ENCODE measurements at regions not wholly inside any gene's neighbourhood (a gene's known extent, or its start where the extent isn't known, plus 50 kb on each side); places are given as distances from the start of the nearest gene placed in this dataset.
"Not testable (repeated sequence)": the region's sequence is repeated elsewhere in the genome, so short reads cannot be mapped to it uniquely, and the experiment has no call there.

DNA sequence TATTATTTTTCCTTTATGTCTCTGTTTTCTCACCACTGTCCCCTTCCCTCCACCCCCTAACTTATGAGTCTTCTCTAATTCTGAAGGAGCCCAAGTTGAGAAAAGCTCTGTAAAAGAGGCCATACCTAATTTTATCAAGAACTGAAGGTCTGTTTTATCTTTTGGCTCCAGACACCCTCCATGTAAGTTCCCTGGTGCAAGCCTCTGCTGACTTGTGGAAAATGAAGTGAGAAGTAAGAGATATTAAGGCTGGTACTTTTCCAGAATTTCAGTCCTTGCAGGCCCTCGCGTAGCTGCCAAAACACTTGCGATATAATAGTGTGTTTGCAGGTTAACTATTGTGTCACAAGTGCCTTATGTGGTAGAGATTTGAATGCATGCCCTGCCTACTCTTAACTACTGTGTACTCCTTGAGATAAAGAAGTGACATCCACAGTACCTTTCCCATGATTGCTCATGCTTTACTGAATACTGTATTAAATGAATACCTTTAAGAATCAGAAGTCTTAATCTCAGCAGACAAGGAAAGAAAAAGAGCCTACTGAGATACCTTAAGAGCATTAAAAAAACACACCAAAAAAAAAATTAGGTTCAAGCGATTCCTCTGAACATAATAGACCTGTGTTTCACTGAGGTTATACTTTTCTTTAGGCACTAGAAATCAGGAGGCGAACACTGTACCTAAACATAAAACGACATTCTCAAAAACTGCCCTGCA is 143.6 kb upstream of the ZNF184 start:
- no peak for DNase-seq (ENCODE audit: low spot score)
- in situ Hi-C loops (cut with HindIII; ENCODE audit: low sequenced_read_pairs): loop anchor here (25.0 kb wide), 1 partner anchor 104 kb away; no protein-coding TSS in a partner anchor

DNA sequence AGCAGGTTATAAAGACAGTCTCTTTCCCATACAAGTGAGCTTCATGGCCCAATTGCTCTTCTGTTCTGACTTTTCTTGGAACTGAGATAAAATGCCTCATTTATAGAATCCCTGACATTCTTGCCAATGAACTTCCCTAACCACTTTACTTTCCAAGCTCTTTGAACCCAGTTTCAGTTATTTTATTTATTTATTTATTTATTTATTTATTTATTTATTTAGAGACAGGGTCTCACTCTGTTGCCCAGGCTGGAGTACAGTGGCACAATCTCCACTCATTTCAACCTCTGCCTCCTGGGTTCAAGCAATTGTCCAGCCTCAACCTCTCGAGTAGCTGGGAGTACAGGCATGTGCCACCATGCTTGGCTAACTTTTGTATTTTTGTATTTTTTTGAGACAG is 138.5 kb upstream of the ZNF184 start:
- no peak for DNase-seq (ENCODE audit: low spot score)
- in situ Hi-C loops (cut with HindIII; ENCODE audit: low sequenced_read_pairs): loop anchor here (25.0 kb wide), 1 partner anchor 99 kb away; no protein-coding TSS in a partner anchor

DNA sequence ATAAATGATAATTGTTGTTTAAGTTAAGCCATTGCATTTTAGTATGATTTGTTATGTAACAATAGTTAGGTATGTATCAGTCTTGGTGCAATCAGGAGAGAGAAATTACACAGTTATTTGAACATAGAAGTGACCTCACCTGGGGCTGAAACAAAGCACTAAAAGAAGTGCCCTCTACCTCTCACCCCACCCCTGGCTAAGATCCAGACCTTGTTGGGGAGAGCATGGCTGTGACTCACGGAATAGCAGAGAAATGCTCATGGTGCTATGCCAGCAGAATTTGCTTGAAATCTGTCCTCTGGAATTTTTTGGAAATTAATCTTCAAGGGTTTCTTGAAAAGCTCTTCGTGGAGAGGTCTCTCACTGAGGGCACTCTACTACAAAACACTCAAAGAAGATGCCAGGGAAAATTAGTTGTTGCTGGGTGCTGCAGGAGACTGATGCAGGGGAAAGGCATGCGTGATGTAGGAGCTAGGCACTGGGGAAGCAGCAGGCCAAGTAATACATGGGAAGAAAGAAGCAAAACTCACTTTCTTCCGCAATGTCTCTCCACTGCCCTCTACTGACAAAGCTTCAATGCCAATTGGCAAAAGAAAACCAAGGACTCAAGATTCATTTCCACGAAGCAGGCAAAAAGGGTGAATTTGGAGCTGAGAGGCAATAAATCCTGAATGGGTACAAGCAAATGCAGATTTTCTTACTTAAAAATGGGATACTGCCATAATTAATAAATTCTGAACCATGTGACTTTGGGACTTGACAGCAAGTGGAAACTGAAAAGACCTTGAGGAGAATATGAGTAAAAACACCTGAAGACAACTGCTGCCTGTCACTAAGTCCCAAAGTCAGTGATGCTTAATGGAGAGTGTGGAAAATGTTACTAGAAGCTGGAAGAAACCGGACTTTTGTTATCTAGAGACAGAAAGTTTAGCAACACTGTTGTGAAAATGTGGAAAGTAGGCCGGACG is 136.3 kb upstream of the ZNF184 start:
- in situ Hi-C loops (cut with HindIII; ENCODE audit: low sequenced_read_pairs): loop anchor here (25.0 kb wide), 1 partner anchor 97 kb away; no protein-coding TSS in a partner anchor
- peak; percentile 46 for DNase-seq (ENCODE audit: low spot score)

DNA sequence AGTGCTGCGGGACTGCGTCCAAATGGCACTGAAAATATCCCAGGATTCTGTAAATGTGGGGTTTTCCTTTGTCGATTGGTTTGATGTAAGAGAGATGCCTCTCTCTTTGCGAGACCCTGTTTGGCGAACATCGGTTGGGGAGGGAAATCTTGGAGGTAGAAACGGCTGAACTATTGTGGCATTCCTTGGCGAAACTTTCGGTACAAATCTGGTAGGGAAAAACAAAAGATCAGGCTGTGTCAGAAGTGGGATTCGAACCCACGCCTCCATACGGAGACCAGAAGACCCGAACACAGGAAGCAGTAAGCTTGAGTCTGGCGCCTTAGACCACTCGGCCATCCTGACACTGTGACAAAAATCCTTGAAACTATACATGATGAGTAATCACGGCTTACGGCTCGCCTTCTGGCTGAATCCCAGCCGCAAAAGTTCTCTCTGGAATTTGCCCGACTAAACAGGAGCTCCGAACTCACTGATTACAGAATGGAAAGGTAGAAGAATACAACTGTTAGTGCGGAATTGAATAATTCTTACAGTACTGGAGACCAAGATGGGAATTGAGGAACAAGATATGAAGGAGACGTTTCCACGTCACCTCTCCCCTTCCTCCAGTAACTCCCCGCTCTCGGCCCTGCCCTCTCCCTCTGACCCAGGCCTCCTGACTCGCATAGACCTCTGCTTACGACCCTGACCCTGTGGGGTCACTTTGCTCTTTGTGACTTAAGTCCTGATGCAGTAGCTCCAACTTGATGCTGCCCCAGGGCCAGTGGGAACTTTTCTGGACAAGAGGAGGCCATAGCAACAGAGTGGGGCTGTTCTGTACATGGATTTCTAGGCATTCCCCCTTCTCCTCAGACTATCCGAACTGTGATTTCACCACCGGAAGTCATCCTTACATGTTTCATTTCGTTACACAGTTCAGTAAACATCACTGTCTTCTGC is 132.8 kb upstream of the ZNF184 start:
- in situ Hi-C loops (cut with HindIII; ENCODE audit: low sequenced_read_pairs): loop anchor here (25.0 kb wide), 1 partner anchor 93 kb away; no protein-coding TSS in a partner anchor
- DNase-seq (ENCODE audit: low spot score): peak; percentile 53

DNA sequence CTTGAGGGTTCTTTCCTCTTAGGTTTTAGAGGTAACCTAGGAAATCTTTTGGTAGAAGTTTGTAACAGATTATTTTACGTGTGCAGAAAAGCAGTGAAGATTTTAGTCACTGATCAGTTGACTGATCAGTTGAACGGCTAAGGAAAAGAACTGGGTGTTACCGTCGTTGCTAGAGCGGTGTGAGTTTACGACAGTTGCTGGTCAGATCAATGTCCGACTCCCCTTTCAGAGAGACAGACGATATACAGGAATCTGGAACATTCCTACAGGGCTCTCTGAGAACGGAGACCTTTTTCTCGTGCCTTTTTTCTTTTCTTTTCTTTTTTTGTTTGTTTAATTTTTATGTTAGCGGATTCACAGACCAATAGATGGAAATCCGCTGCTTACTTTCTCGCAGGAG is 132.1 kb upstream of the ZNF184 start:
- peak; percentile 17 for DNase-seq (ENCODE audit: low spot score)
- in situ Hi-C loops (cut with HindIII; ENCODE audit: low sequenced_read_pairs): loop anchor here (25.0 kb wide), 1 partner anchor 93 kb away; no protein-coding TSS in a partner anchor

DNA sequence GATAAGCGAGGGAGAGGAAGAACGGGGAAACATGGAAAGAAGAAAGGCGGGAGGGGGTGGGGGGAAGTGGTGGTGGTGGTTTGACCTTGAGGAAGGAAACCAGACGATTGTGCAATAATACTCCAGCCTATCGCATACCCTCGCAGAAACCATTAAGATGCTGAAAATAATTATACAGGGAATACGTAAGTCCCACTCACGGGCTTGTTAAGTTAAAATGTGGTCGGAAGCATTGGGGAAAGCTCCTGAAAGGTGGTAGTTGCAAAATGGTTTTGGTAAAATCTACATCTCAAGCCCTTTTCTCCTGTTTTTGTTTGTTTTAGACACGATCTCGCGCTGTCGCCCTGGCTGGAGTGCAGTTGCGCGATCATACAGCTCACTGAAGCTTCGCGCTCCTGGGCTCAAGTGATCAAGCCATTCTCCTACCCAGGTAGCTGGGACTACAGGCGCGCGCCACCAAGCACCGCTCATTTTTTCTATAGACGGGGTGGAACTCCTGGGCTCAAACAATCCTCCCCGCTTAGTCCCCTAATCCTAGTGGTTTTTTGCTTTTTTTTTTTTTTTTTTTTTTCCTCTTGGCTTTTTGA is 128.9 kb upstream of the ZNF184 start:
- no peak for DNase-seq (ENCODE audit: low spot score)
- in situ Hi-C loops (cut with HindIII; ENCODE audit: low sequenced_read_pairs): loop anchor here (25.0 kb wide), 1 partner anchor 89 kb away; no protein-coding TSS in a partner anchor

DNA sequence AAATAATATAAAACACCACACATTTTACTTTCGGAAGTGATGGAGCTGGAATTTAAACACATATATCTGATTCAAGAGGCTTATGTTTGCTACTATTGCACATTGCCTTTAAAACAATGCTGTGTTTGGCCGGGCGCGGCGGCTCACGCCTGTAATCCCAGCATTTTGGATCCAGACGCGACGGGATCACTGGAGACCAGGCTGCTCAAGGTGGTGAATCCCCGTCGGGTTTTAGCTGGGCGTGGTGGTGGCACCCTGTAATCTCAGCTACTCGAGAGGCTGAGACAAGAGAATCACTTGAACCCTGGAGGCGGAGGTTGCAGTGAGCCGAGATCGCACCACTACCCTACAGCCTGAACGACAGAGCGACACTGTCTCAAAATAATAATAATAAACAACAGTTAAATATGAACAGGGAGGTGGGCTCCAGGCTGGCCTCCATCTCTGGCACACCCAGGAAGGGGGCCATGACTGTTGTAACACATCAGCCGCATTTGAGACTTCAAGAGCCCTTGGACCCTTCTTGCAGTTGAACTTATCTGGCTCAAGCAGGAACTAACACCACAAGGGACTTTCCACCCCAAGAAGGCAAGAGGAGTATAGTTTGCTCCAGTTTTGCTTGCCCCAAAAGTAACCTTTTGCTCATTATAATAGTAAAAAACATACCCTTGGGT is 127.1 kb upstream of the ZNF184 start:
- no peak for DNase-seq (ENCODE audit: low spot score)
- in situ Hi-C loops (cut with HindIII; ENCODE audit: low sequenced_read_pairs): loop anchor here (25.0 kb wide), 1 partner anchor 88 kb away; no protein-coding TSS in a partner anchor

DNA sequence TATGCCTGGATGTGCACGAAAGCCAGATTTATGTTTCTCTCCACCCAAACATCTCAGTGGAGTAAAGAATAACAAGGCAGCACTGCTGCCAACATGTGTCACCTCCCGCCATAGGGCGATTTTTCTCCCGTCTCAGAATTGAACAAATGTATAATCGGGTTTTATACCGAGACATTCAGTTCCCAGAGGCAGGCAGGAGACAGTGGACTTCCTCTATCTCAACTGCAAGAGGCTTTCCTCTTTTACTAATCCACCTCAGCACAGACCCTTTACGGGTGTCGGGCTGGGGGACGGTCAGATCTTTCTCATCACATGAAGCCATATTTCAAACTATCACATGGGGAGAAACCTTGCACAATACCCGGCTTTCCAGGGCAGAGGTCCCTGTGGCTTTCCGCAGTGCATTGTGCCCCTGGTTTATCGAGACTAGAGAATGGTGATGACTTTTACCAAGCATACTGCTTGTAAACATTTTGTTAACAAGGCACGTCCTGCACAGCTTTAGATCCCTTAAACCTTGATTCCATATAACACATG is 124.2 kb upstream of the ZNF184 start:
- in situ Hi-C loops (cut with HindIII; ENCODE audit: low sequenced_read_pairs); DNase-seq (ENCODE audit: low spot score): not testable (repeated sequence)

DNA sequence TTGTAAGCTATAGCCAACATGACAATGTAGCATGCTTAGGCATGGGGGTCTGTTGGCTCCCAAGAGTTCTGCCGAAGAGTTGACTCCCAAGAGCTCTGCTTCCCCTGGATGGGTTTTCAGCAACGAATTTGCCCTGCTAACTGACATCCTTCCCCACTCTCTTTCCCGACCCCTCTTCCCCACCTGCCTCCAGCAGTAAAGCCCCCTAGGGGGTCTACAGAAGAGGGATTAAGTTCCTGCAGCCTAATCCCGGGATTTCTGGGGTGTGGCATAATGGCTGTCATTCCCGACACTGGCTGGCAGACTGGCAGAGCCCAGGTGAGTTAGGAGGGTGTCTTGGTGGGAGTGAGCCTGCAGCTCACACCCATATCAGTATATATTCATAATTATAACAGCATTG is 121.0 kb upstream of the ZNF184 start:
- DNase-seq (ENCODE audit: low spot score): no peak
- in situ Hi-C loops (cut with HindIII; ENCODE audit: low sequenced_read_pairs): no loop called here

DNA sequence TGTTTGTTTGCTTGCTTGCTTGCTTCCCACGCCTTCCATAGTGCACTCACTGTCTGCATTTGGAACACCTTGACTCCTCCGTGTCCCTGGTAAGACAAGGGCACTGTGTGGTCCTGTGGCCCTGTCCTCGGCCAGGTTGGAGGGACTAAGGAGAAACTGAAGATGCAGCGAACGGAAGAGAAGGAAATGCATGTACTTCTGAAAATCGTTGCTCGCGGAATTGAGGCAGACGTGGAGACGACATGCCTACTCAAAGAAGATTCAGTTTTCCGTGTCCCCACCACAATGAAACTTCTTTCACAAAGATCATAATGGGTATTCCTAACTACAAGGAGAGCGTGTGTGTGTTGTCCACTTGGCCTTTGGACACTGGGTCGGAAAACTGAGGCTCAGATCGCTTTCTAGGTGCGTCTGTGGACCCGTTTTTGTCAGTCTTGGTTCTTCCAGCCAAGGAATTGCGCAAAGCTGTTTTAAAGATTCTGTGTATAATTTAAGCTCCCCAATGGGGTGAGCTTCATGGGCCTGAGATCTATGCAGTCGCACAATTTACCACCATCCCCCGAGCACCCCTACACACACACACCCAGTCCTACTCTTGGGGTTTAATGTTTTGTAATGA is 120.4 kb upstream of the ZNF184 start:
- in situ Hi-C loops (cut with HindIII; ENCODE audit: low sequenced_read_pairs): no loop called here
- no peak for DNase-seq (ENCODE audit: low spot score)

DNA sequence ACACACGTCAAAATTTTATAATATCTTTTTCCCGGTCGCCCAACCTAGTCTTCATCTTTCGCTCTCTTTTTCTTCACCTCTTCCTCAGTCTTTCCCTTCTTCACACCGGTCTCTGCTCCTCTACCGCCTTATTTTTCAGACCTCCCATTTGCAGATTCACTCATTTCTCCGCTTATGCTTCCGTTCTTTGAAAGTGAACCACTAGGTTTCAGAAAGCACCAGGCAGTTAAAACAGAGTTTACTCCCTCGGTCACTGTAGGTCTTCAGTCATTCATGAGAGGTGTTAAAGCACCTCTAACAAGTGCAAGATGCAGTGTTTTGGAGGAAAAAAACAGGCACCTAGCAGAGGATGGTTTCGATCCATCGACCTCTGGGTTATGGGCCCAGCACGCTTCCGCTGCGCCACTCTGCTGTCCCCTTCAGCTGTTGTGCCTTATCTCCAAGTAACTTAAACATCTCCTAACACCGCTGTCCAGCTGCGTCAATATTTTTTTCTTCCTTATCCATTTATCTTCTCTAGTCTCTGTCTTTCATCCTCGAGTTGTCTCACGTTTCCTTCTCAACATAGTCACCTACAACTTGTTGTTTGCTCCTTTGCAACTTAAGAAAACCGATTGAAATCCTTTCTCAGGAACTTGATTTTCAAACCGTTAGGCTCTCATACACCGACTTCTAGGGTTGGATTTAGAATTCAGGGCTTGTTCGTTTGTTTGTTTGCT is 119.7 kb upstream of the ZNF184 start:
- in situ Hi-C loops (cut with HindIII; ENCODE audit: low sequenced_read_pairs): no loop called here
- peak; percentile 64 for DNase-seq (ENCODE audit: low spot score)

DNA sequence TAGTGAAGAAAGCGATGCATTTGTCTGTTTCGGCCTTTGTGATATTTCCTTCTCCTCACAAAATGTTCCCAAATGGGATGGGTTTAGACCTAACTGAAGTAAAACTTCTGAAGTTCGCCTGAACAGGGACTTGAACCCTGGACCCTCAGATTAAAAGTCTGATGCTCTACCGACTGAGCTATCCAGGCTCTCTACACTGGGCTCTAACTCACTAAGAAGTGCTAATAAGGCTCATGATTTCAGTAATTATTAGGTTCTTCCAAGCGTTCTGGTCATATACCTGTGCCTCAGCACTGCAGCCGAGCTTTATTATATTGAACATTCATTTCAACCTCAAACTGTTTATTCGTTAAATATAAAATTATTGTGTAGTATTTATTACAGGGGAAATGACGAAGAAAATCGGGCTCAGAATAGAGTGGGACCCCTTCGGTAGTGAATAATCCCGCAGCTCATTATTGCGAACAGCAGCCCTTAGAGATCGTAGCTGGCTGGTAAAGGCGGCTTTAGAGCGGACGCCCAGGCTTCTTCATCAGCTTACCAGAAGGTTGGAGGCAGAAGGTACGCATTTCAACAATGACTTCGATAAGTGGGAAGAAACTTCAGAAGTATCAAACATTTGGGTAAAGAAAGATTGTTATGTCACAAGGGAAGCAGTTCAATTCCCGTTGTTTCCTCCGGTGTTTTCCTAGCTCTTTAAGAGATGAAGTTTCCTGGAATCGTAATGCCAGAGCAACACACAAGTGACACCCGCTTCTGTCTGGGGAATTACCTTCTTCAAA is 119.0 kb upstream of the ZNF184 start:
- in situ Hi-C loops (cut with HindIII; ENCODE audit: low sequenced_read_pairs): no loop called here
- peak; percentile 33 for DNase-seq (ENCODE audit: low spot score)

DNA sequence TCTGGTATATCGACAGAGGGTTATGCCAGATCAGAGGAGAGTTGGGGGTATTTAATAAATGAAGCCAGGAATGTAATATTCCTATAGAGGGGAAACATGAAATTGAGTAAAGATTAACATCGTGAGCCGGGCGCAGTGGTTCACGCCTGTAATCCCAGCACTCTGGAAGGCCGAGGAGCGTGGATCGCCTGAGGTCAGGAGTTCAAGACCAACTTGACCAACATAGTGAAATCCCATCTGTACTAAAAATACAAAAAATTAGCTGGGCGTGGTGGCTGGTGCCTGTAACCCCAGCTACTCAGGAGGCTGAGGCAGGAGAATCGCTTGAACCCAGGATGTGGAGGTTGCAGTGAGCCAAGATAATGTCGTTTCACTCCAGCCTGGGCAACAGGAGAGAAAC is 112.4 kb upstream of the ZNF184 start:
- in situ Hi-C loops (cut with HindIII; ENCODE audit: low sequenced_read_pairs); DNase-seq (ENCODE audit: low spot score): not testable (repeated sequence)

DNA sequence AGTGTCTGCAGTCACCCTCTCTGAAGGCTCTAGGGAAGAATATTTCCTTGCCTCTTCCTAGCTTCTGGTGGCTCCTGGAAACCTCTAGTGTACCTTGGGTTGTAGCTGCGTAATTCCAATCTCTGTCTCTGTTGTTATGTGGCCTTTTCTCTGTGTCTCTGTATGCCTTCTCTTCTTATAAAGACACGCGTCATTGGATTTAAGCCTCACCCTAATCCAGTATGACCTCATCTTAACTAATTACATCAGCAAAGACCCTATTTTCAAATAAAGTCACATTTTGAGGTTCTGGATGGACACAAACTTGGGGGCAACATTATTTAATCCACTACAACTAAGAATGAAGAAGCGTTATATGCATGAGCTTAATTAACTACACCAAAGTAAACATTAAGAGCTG is 111.4 kb upstream of the ZNF184 start:
- in situ Hi-C loops (cut with HindIII; ENCODE audit: low sequenced_read_pairs): no loop called here
- DNase-seq (ENCODE audit: low spot score): no peak

DNA sequence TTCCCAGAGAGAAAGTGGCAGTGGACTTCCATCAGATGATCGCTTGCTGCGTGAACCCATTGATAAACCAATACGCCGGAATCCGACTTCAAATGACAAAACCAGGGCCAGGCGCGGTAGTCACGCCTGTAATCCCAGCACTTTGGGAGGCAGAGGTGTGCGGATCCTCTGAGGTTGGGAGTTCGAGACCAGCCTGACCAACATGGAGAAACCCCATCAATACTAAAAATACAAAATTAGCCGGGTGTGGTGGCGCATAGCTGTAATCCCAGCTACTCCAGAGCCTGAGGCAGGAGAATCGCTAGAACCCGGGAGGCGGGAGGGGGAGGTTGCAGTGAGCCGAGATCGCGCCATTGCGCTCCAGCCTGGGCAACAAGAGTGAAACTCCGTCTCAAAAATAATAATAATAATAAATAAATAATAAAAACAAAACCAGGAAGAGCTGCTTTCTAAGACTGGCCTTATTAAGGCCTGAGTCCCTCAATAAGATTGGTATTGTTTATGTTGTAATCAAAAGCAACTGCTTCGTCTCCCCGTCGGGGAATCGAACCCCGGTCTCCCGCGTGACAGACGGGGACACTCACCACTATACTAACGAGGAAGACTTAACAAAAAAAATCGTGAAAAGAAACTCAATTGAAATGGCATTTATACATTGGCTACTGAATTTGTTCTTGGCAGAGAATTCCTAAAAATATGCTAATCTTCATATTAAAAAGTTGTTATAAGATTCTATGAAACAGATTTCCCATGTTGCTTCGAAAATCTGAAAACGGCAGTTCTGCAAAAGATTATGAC is 110.2 kb upstream of the ZNF184 start:
- DNase-seq (ENCODE audit: low spot score): peak; percentile 18
- in situ Hi-C loops (cut with HindIII; ENCODE audit: low sequenced_read_pairs): no loop called here

All from G401 (cell line).